K562 (cell line): ENCODE measurements at regions not wholly inside any gene's neighbourhood (a gene's known extent, or its start where the extent isn't known, plus 50 kb on each side); places are given as distances from the start of the nearest gene placed in this dataset.
A peak's percentile ranks its signal among the peaks of the same experiment; 100 is the strongest.

Experiments
- AFF4 ChIP-seq: sonication (generic); formaldehyde crosslinking; IDR thresholded peaks from 2 replicates; pipeline ENCODE4 v1.8.0; 2023; ENCODE audit warnings: mild to moderate bottlenecking, missing genetic modification reagents
- CBX3 ChIP-seq, 2 experiments: IDR thresholded peaks; 1 replicate in 1 of 2; 2 replicates in 1 of 2; pipeline ENCODE4 v1.6.1; 2012; ENCODE audit warnings: inconsistent platforms in 2 of 2, low read length in 2 of 2, borderline replicate concordance in 1 of 2, control low read depth in 1 of 2
- CHCHD3 ChIP-seq: fragments of 250-450 bp; sonication (Bioruptor Pico); IDR thresholded peaks from 2 replicates; pipeline ENCODE4 v2.1.2; 2022; ENCODE audit warnings: mild to moderate bottlenecking
- DLX4 ChIP-seq: fragments of 250-450 bp; sonication (Bioruptor Pico); IDR thresholded peaks from 2 replicates; pipeline ENCODE4 v1.6.1; 2021; ENCODE audit warnings: mild to moderate bottlenecking
- ETV5 ChIP-seq: sonication (generic); formaldehyde crosslinking; IDR thresholded peaks from 2 replicates; pipeline ENCODE4 v1.4.0; 2020; ENCODE audit warnings: low read depth, mild to moderate bottlenecking, missing genetic modification reagents
- GABPB2 ChIP-seq: fragments of 250-450 bp; sonication (Bioruptor Pico); conservative IDR thresholded peaks from 2 replicates; pipeline ENCODE4 v1.5.1; 2021; ENCODE audit warnings: mild to moderate bottlenecking
- GMEB1 ChIP-seq: fragments of 250-450 bp; sonication (Bioruptor Pico); IDR thresholded peaks from 2 replicates; pipeline ENCODE4 v1.4.0; 2020; ENCODE audit warnings: mild to moderate bottlenecking
- HCFC1 ChIP-seq: IDR thresholded peaks from 2 replicates; pipeline ENCODE4 v1.6.1; 2012; ENCODE audit warnings: low read depth, low read length, improper control_type of control experiment
- HNRNPL ChIP-seq: fragments of 200-400 bp; formaldehyde crosslinking; IDR thresholded peaks from 2 replicates; pipeline ENCODE4 v1.6.1; 2017; ENCODE audit warnings: low read depth, mild to moderate bottlenecking, low read length
- NR2F6 ChIP-seq: fragments of 450-650 bp; formaldehyde crosslinking; IDR thresholded peaks from 2 replicates; pipeline ENCODE4 v1.4.0; 2020; ENCODE audit warnings: mild to moderate bottlenecking
- PREB ChIP-seq: sonication (generic); formaldehyde crosslinking; IDR thresholded peaks from 2 replicates; pipeline ENCODE4 v1.8.1; 2023; ENCODE audit warnings: mild to moderate bottlenecking, missing genetic modification reagents
- RBBP5 ChIP-seq: fragments of 200-600 bp; sonication (generic); IDR thresholded peaks from 2 replicates; pipeline ENCODE4 v1.6.1; 2012; ENCODE audit warnings: borderline replicate concordance, mild to moderate bottlenecking, low read length, control low read depth, inconsistent platforms; ENCODE audit not compliant: insufficient read depth, poor library complexity, severe bottlenecking
- SMC3 ChIP-seq: conservative IDR thresholded peaks from 2 replicates; pipeline ENCODE4 v1.6.1; 2011; ENCODE audit warnings: low read depth, low read length, improper control_type of control experiment; ENCODE audit not compliant: insufficient read depth
- TAF15 ChIP-seq: fragments of 200-400 bp; formaldehyde crosslinking; IDR thresholded peaks from 2 replicates; pipeline ENCODE4 v1.6.1; 2017; ENCODE audit warnings: mild to moderate bottlenecking, low read depth, low read length, moderate library complexity
- ZFP91 ChIP-seq: sonication (generic); formaldehyde crosslinking; IDR thresholded peaks from 2 replicates; pipeline ENCODE4 v1.8.0; 2022; ENCODE audit warnings: mild to moderate bottlenecking, missing genetic modification reagents
- ZNF121 ChIP-seq: sonication (generic); formaldehyde crosslinking; conservative IDR thresholded peaks from 2 replicates; pipeline ENCODE4 v1.8.0; 2022; ENCODE audit warnings: missing genetic modification reagents
- ZNF224 ChIP-seq: sonication (generic); formaldehyde crosslinking; IDR thresholded peaks from 2 replicates; pipeline ENCODE4 v1.8.0; 2022; ENCODE audit warnings: mild to moderate bottlenecking, missing genetic modification reagents
- ZNF3 ChIP-seq: fragments of 250-450 bp; sonication (Bioruptor Pico); IDR thresholded peaks from 2 replicates; pipeline ENCODE4 v1.5.0; 2021; ENCODE audit warnings: mild to moderate bottlenecking, moderate library complexity
- ZNF408 ChIP-seq: fragments of 250-450 bp; sonication (Bioruptor Pico); IDR thresholded peaks from 2 replicates; pipeline ENCODE4 v1.4.0; 2020; ENCODE audit warnings: low read depth, mild to moderate bottlenecking, moderate library complexity
- ZSCAN32 ChIP-seq: fragments of 450-650 bp; formaldehyde crosslinking; IDR thresholded peaks from 2 replicates; pipeline ENCODE4 v1.4.0; 2020; ENCODE audit warnings: mild to moderate bottlenecking, moderate library complexity

- TF ChIP-seq ZSCAN32 (CRISPR knock-in tag), result peak; percentile 87
- peak; percentile 24; the same call in 1 of the 2 replicates for TF ChIP-seq NR2F6 (CRISPR knock-in tag)
- TF ChIP-seq GMEB1, result no peak
- no peak for TF ChIP-seq TAF15
- TF ChIP-seq DLX4, result 0 out of 2 replicates have a peak, but pooled peaks have one; percentile 11
- peak; percentile 77; the same call in 1 of the 2 replicates for TF ChIP-seq ZNF408 (CRISPR knock-in tag)
- peak; percentile 79 for TF ChIP-seq PREB (CRISPR knock-in tag)
- peak; percentile 98 for TF ChIP-seq AFF4
- TF ChIP-seq ZFP91 (CRISPR knock-in tag), result peak; percentile 73; the same call in 1 of the 2 replicates
- peak; percentile 82; the same call in 1 of the 2 replicates for TF ChIP-seq ZNF224 (CRISPR knock-in tag)
- TF ChIP-seq SMC3, result 0 out of 2 replicates have a peak, but pooled peaks have one; percentile 27
- peak in 1 of 2 experiments; percentile 36; a peak in 1 of 3 replicates for TF ChIP-seq CBX3 (IDR thresholded peaks at IDR 0.05; ENCODE audit: borderline replicate concordance in 1 of 2, low read length in 2 of 2)
- TF ChIP-seq GABPB2 (CRISPR knock-in tag), result peak; percentile 98
- TF ChIP-seq CHCHD3 (CRISPR knock-in tag), result peak; percentile 88
- TF ChIP-seq ZNF121 (CRISPR knock-in tag), result 0 out of 2 replicates have a peak, but pooled peaks have one; percentile 36
- peak; percentile 87 for TF ChIP-seq HNRNPL
- TF ChIP-seq ZNF3 (CRISPR knock-in tag), result no peak
- TF ChIP-seq HCFC1, result 0 out of 2 replicates have a peak, but pooled peaks have one; percentile 34
- TF ChIP-seq RBBP5, result no peak
- peak; percentile 28; the same call in 1 of the 2 replicates for TF ChIP-seq ETV5
Measured at GRCh38 chr22:20656516-20656901, 117.4 kb upstream of the SERPIND1 start (continued).
